Activated T-cell treated with anti-CD3 and anti-CD28 coated beads for 4 hours (primary cell): ENCODE measurements at regions not wholly inside any gene's neighbourhood (a gene's known extent, or its start where the extent isn't known, plus 50 kb on each side); places are given as distances from the start of the nearest gene placed in this dataset.

Experiments
- DNase-seq: peaks from one replicate; pipeline ENCODE4 v3.0.0-alpha.2; 2020

- no peak for DNase-seq
Observed at GRCh38 chr2:128737546-128737826, 418.8 kb upstream of the HS6ST1 start.

- DNase-seq = no peak
Observed at GRCh38 chr2:128738446-128739110, 419.9 kb upstream of the HS6ST1 start.

- DNase-seq = no peak
Observed at GRCh38 chr2:128742467-128742866, 423.8 kb upstream of the HS6ST1 start.

- no peak for DNase-seq
Observed at GRCh38 chr2:128745946-128746345, 427.3 kb upstream of the HS6ST1 start.

- no peak for DNase-seq
Observed at GRCh38 chr2:128746356-128746755, 427.7 kb upstream of the HS6ST1 start.

- no peak for DNase-seq
Observed at GRCh38 chr2:128748336-128748735, 429.7 kb upstream of the HS6ST1 start.

GRCh38 chr2:128748835-128749605 is 430.4 kb upstream of the HS6ST1 start:
- DNase-seq = no peak

- DNase-seq = no peak
Observed at GRCh38 chr2:128750328-128751165, 431.9 kb upstream of the HS6ST1 start.

GRCh38 chr2:128751746-128752145 is 433.1 kb upstream of the HS6ST1 start:
- no peak for DNase-seq

- DNase-seq = no peak
Observed at GRCh38 chr2:128752691-128753263, 434.1 kb upstream of the HS6ST1 start.

GRCh38 chr2:128753321-128753720 is 434.7 kb upstream of the HS6ST1 start:
- DNase-seq = no peak

- no peak for DNase-seq
Observed at GRCh38 chr2:128753800-128754199, 435.1 kb upstream of the HS6ST1 start.

GRCh38 chr2:128754246-128754724 is 435.6 kb upstream of the HS6ST1 start:
- DNase-seq = no peak

GRCh38 chr2:128755695-128756364 is 437.2 kb upstream of the HS6ST1 start:
- no peak for DNase-seq

GRCh38 chr2:128756365-128756717 is 437.7 kb upstream of the HS6ST1 start:
- DNase-seq = no peak

- DNase-seq = no peak
Observed at GRCh38 chr2:128765811-128766210, 447.1 kb upstream of the HS6ST1 start.

- no peak for DNase-seq
Observed at GRCh38 chr2:128768041-128768440, 449.4 kb upstream of the HS6ST1 start.

GRCh38 chr2:128769457-128770142 is 450.9 kb upstream of the HS6ST1 start:
- no peak for DNase-seq

GRCh38 chr2:128770143-128771085 is 451.7 kb upstream of the HS6ST1 start:
- DNase-seq = no peak

GRCh38 chr2:128771401-128771800 is 452.7 kb upstream of the HS6ST1 start:
- DNase-seq = no peak

- no peak for DNase-seq
Observed at GRCh38 chr2:128772671-128773070, 454.0 kb upstream of the HS6ST1 start.
